Urothelium cell line (cell line): ENCODE measurements at regions not wholly inside any gene's neighbourhood (a gene's known extent, or its start where the extent isn't known, plus 50 kb on each side); places are given as distances from the start of the nearest gene placed in this dataset.
"Not testable (repeated sequence)": the region's sequence is repeated elsewhere in the genome, so short reads cannot be mapped to it uniquely, and the experiment has no call there.

Experiments
- DNase-seq: peaks from one replicate; pipeline ENCODE4 v3.0.0; 2011; ENCODE audit warnings: low spot score, mixed read lengths
- FAIRE-seq: peaks from 2 replicates; lab custom pipeline; 2011; peaks lifted over from hg19 to GRCh38; lab: Jason Lieb, UNC

DNA sequence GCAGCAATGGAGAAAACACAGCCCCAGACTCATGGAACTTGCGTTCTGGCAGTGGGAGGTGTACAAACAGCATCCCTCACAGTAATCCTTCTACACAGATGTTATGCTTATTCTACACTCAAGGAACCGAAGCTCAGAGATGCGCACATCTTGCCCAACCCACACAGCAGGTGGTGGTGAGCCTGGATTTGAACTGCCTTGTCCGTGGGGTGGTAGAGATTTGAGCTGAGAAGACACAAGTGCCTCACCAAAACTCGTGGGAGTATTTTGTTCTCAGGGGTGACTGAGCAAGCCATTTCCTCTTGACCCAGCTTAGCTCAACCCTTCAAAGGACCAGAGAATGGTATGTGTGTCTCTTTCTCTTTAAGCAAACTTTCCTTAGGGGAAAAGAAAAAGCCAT lies 121.8 kb downstream of the NPIPB11 start:
- FAIRE-seq, DNase-seq: not testable (repeated sequence)

DNA sequence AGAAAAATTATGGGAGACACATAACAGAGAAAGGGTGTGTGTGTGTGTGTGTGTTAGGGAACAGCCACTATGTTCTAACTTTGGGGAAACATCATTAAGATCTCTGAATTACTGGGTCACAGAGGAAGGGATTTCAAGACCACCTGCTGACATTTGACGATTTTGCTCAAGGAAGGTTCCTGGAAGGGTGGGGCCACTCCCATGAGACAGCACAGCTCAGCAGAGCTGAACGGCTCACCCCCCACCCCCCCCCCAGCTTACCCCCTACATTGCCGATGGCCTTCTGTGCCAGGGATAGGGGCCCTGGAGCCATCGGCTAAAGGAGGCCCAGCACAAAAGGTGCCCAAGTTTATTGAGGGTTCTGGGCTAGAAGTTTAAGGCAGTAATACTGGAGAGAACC lies 122.4 kb downstream of the NPIPB11 start:
- DNase-seq, FAIRE-seq: not testable (repeated sequence)

DNA sequence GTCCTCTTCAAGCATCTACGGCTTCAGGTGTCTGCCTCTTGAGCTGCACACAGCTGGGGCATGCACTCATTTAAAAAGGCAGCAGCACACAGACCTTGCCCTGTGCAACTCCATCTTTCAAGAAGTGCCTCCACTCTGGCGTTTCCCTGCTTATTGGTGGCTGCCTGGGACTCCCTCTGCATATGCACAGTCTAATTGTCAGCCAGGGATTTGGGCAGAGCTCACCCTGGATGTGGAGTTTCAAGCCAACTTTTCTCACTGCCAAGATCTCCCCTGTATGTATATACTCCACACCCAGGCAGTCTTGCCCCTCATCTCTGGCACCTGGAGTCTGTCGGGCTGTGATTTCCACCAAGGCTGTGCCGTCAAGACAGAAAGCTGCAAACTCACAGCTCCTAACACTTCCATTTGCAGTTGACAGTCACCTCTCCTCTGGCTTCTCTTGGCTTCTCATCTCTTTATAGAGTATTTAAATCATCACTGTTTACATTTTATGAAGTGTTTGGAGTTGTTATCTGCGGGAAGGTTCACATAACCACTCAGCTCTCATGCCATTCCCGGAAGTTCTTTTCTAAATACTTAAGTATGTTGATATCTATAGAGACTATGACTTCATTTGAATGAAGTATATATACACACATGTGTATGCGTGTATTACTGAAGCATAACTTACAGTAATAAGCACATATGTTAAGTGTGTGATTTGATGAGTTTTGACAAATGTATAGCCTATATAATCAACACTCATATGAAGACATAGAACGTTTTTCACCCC lies 128.2 kb downstream of the NPIPB11 start:
- not testable (repeated sequence) for FAIRE-seq, DNase-seq

DNA sequence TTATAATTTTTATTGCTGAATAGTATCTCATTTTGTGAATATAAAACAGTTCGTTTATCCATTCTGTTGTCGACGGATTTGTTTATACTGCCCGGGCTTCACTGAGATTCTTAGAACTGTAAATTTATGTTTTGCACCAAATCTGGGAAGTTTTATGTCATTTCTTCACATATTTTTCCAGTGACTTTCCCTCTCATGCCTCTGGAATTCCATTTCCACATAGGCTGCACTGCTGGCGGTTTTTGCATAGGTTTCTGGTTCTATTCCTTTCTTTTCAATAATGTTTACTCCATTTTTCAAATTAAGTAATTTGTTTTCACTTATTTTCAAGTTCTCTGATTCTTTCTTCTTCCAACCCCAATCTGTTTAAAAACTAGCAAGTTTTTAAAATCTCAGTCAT lies 130.1 kb downstream of the NPIPB11 start:
- FAIRE-seq, result not testable (repeated sequence)

DNA sequence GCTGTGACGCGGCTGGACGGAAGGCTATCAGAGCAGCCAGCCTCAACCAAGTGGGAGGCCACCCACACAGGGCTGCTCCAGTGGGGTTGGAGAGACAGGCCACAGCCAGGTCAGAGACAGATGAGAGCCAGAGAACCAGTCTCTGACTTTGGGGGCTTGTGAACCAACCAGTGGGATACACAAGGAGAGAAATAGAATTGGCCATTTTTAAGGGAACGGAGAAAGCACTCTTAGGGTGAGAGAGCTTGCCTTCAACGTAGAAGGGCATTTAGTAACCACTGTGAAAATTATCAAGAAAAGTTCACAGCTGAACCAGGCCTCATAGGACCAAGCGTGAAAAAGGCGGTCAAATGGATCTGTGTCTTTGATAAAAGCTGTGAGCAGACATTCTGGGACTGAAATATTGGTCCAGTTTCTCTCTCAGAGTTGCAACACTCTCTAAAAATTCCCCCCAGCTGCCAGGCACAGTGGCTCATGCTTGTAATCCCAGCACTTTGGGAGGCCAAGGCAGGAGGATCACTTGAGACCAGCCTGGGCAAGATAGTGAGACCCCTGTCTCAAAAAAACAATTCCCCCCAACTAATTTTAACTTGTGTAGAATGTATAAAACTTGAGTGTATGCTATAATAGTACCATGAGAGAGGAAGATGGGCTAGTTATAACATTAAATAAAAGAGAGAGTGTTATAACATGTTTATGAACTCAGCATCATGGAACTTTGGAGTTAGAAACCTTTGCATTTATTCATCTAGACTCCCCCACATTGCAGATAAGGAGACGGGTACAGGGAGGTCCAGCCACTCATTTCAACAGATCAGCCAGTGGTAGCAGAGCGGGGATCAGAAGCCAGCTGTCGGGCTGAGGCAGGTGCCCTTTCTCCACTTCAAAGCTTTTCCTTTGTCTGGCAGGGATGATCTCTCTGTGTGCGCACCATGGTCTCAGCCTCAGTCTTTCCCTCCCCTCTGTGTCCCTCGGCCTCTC lies 132.2 kb downstream of the NPIPB11 start:
- DNase-seq, FAIRE-seq: not testable (repeated sequence)

More for the DNA sequence above, 130.1 kb downstream of the NPIPB11 start:
- not testable (repeated sequence) for DNase-seq

DNA sequence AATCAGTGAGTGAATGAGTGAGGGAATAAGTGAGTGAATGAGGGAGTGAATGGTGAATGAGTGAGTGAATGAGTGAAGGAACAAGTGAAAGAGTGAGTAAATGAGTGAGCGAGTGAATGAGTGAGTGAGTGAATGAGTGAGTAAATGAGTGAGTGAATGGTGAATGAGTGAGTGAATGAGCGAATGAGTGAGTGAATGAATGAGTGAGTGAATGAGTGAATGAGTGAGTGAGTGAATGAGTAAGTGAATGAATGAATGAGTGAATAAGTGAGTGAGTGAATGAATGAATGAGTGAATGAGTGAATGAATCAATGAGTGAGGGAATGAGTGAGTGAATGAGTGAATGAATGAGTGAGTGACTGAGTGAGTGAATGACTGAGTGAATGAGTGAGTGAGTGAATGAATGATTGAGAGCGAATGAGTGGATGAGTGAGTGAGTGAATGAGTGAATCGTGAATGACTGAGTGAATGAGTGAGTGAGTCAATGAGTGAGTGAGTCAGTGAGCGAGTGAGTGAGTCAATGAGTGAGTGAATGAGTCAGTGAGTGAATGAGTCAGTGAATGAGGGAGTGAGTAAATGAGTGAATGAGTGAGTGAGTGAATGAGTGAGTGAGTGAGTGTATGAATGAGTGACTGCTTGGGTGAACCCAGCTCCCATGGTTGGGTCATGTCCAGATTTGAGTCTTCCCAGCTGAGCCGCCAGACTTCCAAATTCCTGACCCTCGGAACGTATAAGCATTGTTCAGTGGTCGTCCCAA lies 133.0 kb downstream of the NPIPB11 start:
- FAIRE-seq, DNase-seq: not testable (repeated sequence)

DNA sequence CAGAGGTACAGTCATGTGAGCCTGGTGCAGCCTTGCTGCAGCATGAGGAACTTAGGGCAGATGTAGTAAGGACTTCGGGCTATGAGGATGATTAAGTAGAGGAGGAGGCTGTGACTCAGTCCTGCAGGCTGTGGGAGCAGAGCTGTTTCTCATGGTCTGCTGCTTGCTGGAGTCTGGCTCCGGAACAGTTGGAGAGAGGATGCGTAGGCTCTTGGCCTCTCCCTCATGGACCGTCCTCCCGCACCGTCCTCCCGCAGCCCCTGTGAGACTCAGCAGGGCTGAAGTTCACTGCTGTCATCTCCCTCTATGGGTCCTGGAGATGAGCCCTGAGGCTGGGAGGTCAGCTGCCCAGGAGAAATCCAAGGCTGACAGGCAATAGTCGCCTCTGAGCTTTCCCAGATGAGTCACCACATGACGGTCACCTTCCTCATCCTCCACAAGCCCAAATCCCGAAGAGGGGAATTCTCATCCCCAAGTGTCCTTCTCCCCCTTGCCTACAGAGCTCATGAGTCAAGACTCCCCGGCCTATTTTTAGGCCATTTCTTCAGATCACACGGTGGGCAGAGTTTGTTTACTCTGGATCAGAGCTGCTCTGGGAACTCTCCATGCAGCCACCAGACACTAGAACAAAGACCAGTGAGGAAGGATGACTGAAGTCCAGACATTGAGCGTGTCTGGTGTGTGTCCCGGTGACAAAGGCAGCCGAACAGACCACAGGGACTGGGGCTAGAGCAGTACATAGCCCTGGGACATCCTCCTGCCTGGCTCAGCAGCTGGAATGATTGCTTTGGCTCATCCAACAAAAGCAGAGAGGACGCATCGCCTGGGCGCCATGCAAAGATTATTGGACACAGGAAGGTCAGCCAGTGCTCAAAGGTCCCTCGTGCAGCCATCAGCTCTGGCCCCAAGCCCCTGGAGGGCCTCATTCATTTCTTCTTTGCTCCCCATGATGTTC lies 134.5 kb downstream of the NPIPB11 start:
- peak; percentile 74 for FAIRE-seq
- DNase-seq, result peak; percentile 6

DNA sequence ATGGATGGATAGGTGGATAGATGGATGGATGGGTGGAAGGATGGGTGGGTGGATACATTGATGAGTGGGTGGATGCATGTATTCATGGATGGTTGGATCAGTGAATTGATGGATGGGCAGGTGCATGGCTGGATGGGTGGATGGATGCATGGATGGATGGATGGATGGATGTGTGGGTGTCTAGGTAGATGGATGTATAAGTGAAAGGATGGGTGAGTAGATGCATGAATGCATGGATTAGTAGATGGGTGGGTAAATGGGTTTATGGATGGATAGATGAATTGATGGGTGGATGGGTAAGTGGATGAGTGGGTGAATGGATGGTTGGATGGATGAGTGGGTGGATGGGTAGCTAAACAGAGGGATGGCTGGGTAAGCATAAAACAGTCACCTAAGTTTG lies 135.6 kb downstream of the NPIPB11 start:
- not testable (repeated sequence) for DNase-seq, FAIRE-seq

DNA sequence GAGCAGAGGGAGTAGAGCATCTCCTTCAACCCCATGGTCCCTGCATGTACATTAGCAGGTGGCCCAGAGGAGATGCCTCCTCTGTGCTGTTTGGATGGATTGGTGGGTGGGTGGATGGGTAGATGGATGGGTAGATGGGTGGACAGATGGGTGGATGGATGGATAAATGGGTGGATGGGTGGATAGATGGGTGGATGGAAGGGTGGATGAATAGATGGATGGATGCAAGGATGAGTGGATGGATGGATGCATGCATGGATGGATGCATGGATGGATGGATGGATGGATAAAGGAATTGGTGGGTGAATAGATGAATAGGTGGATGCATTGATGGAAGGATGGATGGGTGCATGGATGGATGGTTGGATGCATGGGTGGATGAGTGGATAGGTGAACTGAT lies 136.5 kb downstream of the NPIPB11 start:
- not testable (repeated sequence) for FAIRE-seq, DNase-seq

DNA sequence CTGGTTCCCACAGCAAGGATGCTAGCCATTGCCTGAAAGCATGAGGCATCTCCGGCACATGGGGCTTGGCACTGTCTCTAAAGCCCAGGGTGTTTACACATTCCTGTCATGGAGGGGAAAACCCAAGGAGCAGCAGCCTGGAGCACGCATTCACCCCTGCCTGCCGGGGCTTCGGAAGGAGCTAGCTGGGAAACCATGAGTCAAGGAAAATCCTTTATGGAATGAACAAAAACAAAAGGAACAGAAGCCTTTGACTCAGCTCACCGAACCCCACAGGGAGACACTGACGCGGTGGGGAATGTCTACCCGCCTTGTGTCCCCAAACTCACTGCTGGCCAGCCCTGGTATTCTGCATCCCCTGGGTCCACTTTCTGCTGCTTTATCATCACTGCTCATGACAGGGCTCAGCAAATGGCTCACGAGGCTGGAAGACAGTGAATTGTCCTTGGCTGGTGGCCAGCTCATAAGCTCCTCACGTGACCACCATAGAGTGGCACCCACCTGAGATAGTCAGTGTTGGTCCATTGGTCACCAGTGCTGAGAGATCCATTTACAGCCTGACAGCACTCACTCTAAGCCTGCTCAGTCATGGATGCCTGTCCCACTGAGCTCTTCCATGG lies 137.2 kb downstream of the NPIPB11 start:
- not testable (repeated sequence) for DNase-seq

DNA sequence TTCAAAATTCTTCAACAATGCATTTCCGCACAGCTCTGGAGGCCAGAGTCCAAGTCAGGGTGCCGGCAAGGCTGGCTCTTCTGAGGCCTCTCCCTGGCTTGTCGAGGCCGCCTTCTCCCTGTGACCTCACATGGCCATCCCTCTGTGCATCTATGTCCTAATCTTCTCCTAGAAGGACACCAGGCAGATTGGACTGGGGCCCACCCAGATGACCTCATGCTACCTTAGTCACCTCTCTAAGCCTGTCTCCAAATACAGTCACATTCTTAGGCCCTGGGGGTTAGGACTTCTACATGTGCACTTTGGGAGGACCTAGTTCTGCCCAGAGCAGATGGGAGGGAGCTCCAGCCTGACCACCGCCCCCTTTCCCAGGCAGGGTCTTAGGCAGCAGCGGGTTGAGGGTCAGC lies 137.7 kb downstream of the NPIPB11 start:
- FAIRE-seq, DNase-seq: not testable (repeated sequence)

More for the DNA sequence above, 137.2 kb downstream of the NPIPB11 start:
- FAIRE-seq, result not testable (repeated sequence)

DNA sequence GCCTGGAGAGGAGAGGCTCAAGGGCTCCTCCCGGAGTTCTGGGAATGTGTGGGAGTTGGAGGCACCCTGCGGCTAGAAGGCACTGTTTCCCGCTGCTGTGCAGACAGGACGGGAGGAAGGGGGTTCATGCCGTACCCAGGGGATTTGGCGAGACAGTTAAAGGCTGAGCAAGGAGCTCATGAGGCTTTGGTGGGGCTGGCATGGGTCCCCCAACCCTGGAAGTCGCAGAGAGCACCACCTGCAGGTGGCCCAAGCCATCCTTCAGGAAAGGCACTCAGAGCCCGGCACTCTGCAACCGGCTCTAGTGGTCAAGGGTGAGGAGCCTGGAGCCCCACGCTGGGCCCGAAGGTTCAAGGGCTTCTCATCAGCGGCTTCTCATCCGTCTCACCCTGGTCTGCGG lies 138.2 kb downstream of the NPIPB11 start:
- not testable (repeated sequence) for FAIRE-seq, DNase-seq

DNA sequence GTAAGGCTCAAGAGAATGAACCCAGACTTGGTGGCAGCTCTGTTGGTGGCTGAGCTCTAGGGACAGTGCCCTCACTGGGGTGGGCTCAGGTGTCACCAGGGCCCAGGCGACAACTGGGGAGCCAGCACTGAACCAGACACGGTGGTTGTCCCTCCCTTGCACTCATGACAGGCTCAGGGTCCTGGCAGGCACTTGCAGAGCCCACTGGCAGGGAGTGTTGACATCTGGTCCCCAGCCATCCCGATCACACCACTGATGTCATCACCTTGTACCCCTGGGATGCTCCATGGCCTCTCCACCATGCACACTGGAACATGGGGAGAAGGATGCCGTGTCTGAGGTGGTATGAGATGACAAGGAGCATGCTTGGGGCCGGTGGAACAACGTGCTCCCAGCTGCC lies 138.6 kb downstream of the NPIPB11 start:
- DNase-seq, result not testable (repeated sequence)
- peak; percentile 32 for FAIRE-seq

DNA sequence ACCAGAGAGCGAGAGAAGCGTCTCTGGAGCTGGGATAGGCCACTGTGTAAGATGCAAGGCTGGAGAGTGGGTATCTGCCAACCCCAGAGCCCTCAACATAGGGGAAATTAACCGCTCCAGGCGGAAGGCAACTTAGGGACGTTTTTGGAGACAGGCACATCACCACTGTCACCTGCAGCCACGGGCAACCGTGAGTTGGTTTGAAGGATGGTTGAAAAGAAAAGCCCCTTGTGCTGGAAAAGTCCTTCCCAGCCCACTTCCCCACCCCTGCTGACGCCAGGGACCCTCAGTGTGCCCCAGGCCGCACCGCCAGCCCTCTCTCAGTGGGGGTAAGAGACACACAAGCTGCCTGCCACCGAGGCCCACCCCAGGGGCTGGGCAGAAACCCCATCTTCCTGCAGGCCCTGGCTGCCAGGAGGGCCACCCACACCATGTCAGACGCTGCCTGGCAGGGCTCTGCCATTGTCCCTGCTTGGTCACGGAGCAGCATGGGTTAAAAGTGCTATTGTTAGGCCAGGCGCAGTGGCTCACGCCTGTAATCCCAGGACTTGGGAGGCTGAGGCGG lies 139.4 kb downstream of the NPIPB11 start:
- DNase-seq, FAIRE-seq: not testable (repeated sequence)

DNA sequence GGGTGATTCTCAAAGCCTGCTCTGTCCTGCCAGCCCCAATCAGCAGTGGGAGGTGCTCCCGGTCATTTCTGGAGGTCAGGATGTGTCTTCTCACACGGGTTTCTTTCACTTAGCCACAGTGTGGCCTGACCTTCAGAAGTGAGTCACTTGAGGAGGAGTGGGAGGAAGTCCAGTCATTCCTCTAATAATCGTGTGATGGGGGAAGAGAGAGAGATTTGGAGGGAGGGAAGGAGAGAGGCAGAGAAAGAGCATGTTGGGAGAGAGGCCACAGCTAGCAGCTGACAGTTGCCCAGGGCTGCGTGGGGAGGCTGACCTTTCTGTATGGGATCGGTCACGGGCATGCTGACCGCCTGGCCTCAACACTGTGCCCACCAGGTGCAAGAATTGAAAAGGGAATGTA lies 139.9 kb downstream of the NPIPB11 start:
- DNase-seq, FAIRE-seq: not testable (repeated sequence)

DNA sequence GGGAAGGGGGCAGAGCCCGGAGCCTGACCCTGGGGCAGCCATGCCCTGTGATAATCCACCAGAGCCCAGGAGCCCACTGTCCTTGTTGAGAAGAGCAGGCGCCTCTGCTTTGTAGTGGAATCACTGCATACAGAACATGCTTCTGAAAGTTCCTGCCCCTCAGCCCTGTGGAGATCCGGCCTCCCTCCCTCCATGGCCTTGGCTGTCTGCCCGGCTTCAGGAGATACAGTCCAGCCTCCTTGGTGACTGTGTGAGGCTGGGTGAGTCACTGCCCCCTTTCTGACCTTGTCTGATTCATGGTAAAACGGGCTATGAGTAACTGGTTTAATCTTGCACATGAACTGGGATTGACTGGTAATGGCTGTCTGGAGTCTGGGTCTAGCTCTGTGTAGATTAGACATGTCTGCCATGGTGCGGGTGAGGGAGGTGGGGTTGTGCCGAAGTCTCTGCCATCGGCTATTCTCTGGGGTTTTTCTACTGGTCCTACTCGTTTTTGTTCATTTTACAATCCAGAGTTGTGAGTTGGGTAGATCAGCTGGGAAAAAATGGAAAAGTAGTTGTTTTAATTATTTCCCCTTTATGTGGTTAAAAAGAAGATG lies 141.2 kb downstream of the NPIPB11 start:
- DNase-seq (peak; percentile 18), FAIRE-seq (peak; percentile 75)

DNA sequence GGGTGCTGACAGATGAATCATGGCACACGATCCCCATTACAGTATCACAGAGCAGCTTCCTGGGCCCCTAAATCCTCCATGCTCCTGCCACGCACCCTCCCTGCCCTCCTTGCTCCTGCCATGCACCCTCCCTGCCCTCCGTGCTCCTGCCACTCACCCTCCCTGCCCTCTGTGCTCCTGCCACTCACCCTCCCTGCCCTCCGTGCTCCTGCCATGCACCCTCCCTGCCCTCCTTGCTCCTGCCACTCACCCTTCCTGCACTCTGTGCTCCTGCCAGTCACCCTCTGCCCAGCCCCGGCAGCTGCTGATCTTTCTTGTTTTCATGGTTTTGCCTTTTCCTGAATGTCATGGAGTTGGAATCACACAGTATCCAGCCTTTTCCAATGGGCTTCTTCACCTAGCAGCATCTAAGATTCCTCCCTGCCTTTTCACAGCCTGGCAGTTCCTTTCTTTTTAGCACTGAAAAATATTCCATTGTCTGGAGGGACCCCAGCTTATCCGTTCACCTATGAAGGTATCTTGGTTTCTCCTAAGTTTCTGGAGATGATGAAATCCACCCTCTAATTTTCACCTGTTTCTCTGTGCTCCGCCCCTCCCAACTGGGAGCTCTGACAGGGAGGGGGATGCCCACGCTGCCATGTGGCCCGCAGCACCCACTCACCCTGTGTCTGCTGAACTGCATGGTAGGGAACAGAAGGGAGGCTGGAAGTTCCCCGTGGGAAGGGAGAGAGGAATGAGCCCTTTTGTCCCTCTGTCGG lies 142.3 kb downstream of the NPIPB11 start:
- not testable (repeated sequence) for DNase-seq, FAIRE-seq
